ENCODE measurements at regions not wholly inside any gene's neighbourhood (a gene's known extent, or its start where the extent isn't known, plus 50 kb on each side); places are given as distances from the start of the nearest gene placed in this dataset.

DNA sequence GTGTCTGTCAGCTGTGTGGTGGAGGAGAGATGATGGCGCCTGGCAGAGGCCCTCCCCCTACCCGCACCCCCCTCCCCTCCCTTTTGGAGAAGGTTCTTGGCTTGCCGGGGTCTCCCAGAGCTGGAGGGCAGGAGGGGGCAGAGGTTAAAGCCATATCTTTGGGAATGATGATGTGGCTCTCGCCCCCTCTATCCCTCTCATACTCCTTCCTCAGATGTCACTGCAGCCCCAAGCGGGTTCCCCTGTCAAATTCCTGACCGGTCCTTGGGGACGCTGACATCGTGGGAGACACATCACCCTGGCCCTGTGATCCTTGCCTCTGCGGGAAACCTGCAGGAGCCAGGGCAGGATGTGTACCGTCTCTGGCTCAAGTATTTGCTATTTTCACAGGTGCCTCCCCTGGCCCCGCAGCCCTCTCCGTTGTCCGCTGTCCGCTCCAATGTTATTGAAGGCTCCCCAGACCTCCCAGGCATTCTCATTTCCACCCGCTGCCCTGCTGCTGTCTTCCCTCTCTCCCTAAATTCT is 109.5 kb downstream of the FOXD1 start:
- Histone ChIP-seq H3K23ac (ENCODE audit: insufficient read length, low read depth, low read length) (no peak overlapping the region), H4K20me1 (ENCODE audit: control insufficient read depth, insufficient read depth, insufficient read length) (no peaks in the 10 kb centered on the region), H2BK120ac (ENCODE audit: low read depth, low read length, poor library complexity, severe bottlenecking) (no peak overlapping the region), H3K18ac (ENCODE audit: insufficient read length, low read depth, low read length) (no peak overlapping the region), H2BK12ac (ENCODE audit: insufficient read length, low read depth, low read length) (no peak overlapping the region), H4K8ac (replicated peaks; ENCODE audit: insufficient read length, low read depth, low read length) (no peak overlapping the region), H4K91ac (ENCODE audit: insufficient read length, low read depth, low read length) (no peak overlapping the region), H4K5ac (ENCODE audit: insufficient read length, low read depth, low read length) (no peak overlapping the region), H2BK5ac (ENCODE audit: insufficient read length, low read length) (no peak overlapping the region), H3K27ac (ENCODE audit: insufficient read length, low read depth, low read length) (no peak overlapping the region), H3K79me2 (ENCODE audit: insufficient read depth, low read length) (no peaks in the 10 kb centered on the region), H2BK20ac (ENCODE audit: low read depth, low read length, poor library complexity, severe bottlenecking) (no peak overlapping the region), H3K4me1 (ENCODE audit: insufficient read depth, low read length) (no peaks in the 10 kb centered on the region), H3K9ac (ENCODE audit: extremely low read depth, insufficient read length, low read length) (no peak overlapping the region), H3T11ph (ENCODE audit: low read length) (no peak overlapping the region), H2AFZ (ENCODE audit: low read length) (no peak overlapping the region), H3K4me2 (ENCODE audit: insufficient read depth, insufficient read length, low read length) (no peak overlapping the region), H3K14ac (ENCODE audit: insufficient read depth, low read length) (no peak overlapping the region), H3K23me2 (ENCODE audit: insufficient read length, low read depth, low read length, poor library complexity, severe bottlenecking) (no peaks in the 10 kb centered on the region), H2AK5ac (ENCODE audit: insufficient read length, low read length) (no peak overlapping the region), H3K56ac (ENCODE audit: insufficient read length, low read depth, low read length) (no peak overlapping the region), H3K27me3 (ENCODE audit: insufficient read depth, low read length) (no peaks in the 10 kb centered on the region), H3K79me1 (ENCODE audit: insufficient read depth, low read depth, low read length, poor library complexity, severe bottlenecking) (no peaks in the 10 kb centered on the region), H2BK15ac (ENCODE audit: low read depth, low read length) (no peak overlapping the region), H3K9me3 (ENCODE audit: control insufficient read depth, low read depth, low read length) (no peaks in the 10 kb centered on the region), H3K4ac (ENCODE audit: low read depth, low read length) (no peak overlapping the region)
- Mint-ChIP-seq H3K4me3 (no peak overlapping the region), H3K27me3 (ENCODE audit: low read depth) (peaks cover 4% of the 10 kb centered on the region), H3K27ac (no peak overlapping the region), H3K4me1 (peaks cover 0 to 18% of the 10 kb centered on the region in 2 experiments; a peak in 3 of 4 replicates), H3K36me3 (ENCODE audit: insufficient read depth in 1 of 3, low read depth in 3 of 3) (no peaks in the 10 kb centered on the region), H3K9me3 (peaks cover 0 to under 1% of the 10 kb centered on the region in 2 experiments; a peak in 1 of 5 replicates)
- DNase-seq: no peak
- TF ChIP-seq, protein P1, sequence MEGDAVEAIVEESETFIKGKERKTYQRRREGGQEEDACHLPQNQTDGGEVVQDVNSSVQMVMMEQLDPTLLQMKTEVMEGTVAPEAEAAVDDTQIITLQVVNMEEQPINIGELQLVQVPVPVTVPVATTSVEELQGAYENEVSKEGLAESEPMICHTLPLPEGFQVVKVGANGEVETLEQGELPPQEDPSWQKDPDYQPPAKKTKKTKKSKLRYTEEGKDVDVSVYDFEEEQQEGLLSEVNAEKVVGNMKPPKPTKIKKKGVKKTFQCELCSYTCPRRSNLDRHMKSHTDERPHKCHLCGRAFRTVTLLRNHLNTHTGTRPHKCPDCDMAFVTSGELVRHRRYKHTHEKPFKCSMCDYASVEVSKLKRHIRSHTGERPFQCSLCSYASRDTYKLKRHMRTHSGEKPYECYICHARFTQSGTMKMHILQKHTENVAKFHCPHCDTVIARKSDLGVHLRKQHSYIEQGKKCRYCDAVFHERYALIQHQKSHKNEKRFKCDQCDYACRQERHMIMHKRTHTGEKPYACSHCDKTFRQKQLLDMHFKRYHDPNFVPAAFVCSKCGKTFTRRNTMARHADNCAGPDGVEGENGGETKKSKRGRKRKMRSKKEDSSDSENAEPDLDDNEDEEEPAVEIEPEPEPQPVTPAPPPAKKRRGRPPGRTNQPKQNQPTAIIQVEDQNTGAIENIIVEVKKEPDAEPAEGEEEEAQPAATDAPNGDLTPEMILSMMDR (conservative IDR thresholded peaks at IDR 0.05): no peak
- no CpG with 5 or more reads among the region's 15 CpGs for WGBS (ENCODE audit: extremely low coverage, insufficient read length, low lambda C conversion rate)

All from H9 (cell line).